Activated CD8-positive, alpha-beta memory T cell treated with anti-CD3 and anti-CD28 coated beads, Interleukin-2, amount 50 U/mL, for 4 hours (primary cell): ENCODE measurements at regions not wholly inside any gene's neighbourhood (a gene's known extent, or its start where the extent isn't known, plus 50 kb on each side); places are given as distances from the start of the nearest gene placed in this dataset.

ENCODE experiments used
- DNase-seq: peaks from one replicate; pipeline ENCODE4 v3.0.0-alpha.2; 2020

DNA sequence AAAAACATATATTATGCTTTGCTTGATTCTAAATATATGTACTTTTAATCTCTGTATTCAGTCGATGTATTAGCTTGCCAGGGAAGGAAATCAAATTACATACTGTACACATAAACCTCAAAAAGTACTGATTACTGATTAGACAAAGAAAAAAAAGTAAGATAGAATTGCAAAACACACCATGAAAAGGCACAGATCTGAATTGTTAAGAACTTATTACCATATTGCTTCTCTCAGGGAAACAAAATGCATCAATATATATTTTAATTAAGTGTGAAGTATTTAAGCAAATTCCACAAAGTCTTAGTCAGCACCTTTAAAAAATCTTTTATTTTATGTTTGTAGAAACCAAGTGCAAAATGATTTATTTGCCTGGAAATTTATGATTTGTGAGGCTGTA, 309.3 kb downstream of the RNF144A start:
- no peak for DNase-seq

DNA sequence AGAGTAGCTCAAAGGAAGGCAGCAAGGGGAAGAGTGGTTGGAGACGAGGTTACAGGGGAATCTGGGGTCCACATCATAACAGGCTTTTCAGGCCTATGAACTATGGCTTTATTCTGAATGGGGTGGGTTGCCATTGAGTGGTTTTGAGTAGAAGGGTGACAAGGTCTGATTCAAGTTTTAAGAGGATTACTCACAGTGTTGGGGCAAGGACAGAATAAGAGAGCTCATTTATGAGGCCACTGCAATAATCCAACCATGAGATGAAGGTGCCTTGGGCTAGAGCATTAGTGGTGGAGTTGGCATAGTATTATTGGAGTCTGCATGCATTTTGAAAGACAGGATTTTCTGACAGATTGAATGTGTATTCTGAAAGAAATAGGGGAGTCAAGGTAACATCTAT, 315.9 kb downstream of the RNF144A start:
- no peak for DNase-seq

DNA sequence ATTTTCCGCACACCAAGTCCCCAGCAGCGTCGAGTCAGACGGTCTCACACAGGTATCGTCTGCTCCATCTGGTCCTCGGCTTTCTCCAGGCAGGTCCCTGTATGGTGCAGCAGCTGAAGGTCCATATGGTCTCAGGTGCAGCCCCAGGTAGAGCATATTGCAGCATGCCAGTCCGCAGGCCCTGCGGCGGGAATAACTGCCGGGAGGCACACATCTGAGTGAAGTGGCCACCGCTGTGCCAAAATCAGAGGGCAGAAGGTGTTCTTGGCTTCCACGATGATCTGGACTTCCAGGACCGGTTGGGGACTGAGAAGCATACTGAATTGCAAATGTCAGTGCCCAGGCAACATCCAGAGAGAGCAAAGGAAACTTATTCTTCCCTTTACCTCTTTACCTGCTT, 320.3 kb downstream of the RNF144A start:
- no peak for DNase-seq

DNA sequence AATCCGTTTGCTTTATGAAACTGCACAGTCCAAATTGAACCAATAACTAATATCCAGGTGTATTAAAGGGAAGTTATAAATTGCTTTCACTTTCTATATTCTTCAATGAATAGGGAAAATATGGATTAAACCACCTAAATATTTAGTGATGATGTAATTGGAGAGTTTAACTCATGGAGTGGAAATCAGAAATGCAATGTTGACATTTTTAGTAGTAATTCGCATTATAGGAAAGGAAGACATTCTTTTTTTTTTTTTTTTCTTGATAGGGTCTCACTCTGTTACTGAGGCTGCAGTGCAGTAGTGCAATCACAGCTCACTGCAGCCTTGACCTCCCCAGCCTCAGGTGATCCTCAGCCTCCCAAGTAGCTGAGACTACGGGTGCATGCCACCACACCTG, 321.9 kb downstream of the RNF144A start:
- no peak for DNase-seq

DNA sequence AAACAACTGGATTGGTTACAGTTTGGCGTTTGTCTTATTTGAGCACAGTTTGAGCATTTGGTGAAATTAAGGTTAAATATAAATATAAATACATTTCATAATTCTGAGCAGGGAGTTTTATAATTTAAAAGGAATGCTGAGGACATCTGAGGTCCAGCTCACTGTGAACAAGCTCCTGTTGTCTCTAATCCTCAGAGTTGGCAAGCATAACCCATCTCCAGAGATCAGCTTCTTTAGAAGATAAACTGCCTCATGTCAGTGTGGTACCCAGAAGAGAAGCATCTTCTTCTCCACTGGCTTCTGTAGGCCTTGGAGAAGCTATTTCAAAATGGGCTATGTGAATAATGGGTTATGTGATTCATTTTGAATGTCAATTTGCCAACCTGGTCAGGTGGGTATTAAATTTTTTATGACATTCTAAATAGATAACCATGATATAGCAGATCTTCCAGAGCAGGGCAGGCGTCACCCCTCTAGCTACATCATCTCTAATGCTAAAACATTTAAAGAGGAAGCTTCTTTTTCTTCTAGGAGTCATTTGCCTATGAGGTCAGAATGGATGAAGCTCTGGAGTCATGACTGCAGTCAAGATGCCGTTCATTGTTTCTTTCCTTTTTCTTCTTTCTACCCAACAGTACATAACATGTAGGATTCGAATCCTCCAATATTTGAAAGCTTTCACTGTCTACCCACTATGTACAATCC, 324.0 kb downstream of the RNF144A start:
- DNase-seq: no peak

DNA sequence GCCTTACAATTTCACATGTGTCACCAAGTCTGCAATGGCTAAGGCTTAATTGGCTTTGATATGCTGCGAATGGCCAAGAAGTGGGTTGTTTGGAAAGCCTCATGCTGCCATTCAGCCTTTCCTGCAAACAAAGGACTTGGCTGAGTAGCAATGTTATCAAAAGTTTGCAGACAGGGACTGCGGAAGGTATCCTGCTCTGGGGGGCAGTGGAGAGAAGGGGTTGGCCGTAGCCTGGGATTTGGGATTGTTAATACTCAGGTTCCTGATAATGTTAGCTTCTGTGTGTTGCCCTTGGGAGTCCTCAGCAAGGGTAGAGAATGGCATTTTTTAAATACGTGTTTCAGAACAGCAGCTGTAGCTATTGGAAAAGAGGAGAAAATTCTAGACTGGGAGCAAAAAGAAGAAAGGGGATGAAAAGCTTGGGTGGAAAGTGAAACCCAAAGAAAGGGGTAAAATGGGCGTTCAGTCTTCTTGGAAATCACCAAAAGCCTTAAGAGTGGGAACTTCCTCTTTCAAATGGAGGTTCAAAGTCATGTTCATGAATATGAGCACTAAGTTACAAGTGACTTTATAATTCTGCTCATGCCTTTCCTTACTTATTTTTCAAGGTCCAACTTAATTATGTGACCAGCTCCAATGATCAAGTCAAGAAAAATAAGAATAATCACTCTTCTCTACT, 325.1 kb downstream of the RNF144A start:
- DNase-seq: no peak

DNA sequence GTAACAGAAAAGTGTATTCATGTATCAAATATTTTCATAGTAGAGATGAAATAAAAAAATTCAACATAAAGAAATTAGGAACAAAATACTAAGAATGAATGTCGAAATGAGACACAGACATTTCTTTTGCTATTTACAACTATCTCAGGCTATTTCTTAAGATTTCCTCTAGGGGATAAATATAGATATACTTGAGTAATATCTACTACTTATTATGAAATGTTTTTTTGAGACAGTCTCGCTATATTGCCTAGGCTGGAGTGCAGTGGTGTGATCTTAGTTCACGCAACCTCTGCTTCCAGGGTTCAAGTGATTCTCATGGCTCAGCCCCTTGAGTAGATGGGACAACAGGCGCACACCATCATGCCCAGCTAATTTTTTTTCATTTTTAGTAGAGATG, 326.1 kb downstream of the RNF144A start:
- DNase-seq: no peak

DNA sequence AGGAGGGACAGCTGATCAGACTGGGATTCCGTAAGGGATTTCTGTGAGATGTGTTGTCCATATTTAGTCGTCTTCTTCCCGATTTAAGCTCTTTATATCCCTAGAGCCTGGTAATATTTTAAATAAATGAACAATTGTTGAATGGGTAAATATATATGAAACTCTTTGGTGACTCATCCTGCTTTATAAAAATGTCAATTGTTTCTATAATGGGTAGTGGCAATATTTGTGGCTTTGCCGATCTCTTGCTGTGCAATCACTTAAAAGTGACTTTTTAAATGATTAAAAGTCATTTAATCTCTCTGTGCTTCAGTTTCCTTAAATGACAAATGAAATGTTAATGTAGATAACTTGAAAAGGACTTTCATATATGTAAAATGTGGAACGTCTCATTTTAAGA, 339.2 kb downstream of the RNF144A start:
- DNase-seq: no peak

DNA sequence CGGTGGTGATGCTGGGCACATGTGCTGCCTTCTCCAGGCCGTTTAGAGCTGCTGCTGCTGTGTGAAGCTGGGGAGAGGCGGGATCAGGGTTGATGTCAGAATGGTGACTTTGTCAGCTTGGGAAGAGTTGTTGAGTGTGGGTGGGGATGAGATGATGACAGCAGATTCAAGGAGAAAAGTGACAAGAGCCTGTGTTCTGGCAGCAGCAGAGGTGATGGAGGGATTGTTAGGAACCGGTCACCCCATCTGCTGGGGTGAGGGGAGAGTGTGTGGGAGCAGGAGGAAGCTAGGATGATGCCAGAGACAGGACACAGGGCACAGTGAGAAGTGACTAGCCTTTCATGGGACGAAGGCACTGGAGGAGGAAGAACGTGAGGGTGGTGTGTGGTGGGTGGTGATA, 345.5 kb downstream of the RNF144A start:
- no peak for DNase-seq

DNA sequence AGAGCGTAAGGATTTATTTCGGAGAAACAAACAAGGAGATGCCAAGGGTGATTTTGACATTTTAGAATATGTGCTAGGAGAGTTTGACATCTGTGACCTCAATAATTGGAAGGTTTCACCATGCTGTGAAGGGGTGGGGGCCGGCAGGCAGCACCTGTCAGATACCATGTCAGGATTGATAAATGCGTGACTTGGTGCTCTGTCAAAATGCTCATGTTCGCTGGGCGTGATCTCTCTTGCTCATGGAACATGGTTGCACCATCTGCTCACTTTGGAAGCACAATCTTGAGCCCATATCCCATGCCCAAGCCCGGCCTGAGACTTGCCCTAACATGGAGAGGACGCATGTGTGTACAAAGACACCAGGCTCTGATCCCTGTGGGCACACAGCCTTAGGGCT, 347.6 kb downstream of the RNF144A start:
- DNase-seq: no peak

DNA sequence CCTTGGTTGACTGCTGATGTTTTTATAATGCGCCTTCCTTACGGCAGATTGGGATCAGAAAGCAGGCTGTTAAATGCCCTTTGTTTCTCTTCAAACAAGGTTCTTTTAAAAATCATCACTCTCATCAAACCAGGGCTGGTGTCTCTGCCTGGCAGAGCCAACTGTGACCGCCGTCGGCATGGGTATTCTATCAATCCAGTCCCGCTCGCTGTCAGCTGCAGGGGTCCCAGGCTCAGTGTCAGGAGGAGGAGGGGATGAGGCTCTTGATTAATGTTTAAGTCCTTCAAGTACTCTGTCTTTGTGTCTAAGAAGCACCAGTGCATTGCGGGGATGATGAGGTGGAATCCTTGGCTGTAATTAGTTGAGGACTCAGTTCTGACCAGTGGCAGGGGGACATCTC, 348.1 kb downstream of the RNF144A start:
- no peak for DNase-seq

DNA sequence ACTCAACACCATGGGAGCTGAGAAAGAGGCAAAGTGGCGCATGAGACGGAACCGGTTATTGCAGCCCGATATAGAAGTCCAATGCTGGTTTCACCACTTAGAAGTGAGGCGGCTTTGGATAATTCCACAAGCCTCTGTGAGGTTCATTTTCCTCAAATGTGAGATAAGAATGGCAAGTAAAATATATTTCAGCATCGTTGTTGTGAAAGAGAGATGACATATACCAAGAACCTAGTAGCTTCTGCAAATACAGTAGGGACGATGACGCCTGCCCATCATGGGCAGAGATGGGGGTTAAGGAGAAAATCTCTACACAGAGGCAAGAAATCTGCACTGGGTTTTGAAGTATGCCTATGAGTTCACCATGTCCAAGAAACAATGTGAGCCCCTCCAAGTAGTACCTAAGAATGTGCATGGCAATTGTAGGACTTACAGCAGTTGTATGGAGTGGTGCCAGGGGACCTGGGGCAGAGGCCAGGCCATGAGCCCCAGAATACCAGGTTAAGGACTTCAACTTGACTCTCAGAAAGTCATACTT, 352.0 kb downstream of the RNF144A start:
- DNase-seq: no peak

DNA sequence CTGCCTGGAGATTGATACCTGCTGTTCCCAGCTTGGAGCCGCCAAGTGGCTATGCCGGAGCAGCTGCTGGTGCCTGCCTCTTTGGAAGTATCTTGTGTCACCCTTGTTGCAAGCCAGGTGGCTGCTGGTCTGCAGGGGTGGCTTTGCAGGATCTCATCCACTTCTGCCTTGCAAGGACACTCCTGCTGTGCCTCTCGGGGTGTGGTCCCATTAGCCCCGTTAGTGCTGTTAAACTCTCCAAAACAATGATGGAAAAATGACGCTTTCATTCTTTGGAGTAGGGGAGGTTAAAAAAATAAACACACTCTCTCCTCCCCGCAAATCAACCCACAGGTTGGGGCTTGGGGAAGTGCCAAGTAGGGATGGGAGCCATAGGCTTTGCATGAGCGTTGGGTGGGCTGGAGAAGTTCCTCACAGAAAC, 352.8 kb downstream of the RNF144A start:
- no peak for DNase-seq

DNA sequence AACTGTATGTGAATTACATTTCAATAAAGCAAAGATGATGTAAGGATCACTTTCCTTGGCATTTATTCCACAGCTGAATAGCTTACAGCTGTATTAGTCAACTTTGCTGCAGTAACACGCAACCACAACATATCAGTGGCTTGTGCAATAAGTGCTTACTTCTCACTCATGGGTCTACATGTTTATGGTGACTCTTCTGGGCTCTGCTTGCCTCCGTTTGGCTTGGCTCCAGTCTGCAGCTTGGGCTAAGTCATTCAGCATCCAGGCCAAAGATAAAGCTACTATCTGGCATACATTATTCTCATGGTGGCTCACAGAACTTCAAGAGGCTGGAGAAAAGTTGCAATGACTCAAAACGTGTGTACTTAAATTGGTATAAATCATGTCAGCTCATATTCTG, 355.0 kb downstream of the RNF144A start:
- DNase-seq: no peak

DNA sequence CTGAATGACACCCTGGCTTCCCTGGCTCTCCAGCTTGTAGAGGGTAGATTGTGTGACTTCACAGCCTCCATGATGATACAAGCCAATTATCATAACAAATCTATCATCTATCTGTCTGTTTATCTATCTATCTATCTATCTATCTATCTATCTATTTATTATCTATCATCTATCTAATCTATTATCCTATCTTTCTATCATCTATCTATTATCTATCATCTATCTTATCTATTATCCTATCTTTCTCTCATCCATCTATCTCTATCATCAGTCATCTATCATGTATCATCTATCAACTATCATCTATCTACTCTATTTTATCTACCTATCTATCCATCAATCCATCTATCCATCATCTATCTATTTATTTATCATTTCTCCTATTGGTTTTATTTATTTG, 361.8 kb downstream of the RNF144A start:
- DNase-seq: no peak

DNA sequence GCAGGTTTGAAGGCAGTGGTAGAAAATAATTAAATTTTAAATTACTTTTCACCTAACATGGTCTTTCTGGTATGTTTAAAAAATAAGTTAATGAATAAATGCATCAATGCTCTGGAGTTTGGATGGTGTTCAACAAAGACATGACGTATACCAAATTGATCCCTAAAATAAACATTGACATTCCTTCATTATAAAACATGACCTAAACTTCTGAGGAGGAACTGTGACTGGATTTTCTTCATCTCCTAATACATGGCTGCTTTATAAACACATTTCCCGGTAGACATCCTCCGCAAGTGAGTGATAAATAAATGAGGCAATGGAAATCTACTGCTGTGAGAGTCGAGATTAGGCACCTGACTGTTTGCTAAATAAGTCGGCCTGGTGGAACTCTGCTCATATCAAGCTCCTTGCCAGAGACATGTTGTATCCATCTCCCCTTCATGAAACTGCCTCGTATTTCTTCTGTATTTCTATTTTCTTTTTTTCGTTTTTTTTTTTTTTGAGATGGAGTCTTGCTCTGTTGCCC, 362.3 kb downstream of the RNF144A start:
- DNase-seq: no peak

DNA sequence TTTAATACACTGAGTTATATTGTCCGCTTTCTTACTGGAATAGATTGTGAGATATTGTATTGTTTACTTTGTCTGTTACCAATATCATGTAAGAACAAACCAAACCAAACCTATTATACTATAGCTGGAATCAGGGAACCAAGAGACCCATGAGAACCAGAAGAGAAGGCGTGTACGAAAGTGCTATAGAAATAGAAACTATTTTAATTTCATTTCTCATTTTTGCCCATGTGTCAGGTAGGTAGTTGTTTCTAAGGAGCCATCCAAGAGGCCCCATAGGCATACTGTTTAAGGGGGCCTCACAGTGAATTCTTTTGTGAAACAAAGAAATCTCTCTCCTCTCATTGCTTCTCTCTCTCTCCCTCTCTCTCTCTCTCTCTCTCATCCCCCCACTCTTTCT, 363.6 kb downstream of the RNF144A start:
- DNase-seq: no peak

DNA sequence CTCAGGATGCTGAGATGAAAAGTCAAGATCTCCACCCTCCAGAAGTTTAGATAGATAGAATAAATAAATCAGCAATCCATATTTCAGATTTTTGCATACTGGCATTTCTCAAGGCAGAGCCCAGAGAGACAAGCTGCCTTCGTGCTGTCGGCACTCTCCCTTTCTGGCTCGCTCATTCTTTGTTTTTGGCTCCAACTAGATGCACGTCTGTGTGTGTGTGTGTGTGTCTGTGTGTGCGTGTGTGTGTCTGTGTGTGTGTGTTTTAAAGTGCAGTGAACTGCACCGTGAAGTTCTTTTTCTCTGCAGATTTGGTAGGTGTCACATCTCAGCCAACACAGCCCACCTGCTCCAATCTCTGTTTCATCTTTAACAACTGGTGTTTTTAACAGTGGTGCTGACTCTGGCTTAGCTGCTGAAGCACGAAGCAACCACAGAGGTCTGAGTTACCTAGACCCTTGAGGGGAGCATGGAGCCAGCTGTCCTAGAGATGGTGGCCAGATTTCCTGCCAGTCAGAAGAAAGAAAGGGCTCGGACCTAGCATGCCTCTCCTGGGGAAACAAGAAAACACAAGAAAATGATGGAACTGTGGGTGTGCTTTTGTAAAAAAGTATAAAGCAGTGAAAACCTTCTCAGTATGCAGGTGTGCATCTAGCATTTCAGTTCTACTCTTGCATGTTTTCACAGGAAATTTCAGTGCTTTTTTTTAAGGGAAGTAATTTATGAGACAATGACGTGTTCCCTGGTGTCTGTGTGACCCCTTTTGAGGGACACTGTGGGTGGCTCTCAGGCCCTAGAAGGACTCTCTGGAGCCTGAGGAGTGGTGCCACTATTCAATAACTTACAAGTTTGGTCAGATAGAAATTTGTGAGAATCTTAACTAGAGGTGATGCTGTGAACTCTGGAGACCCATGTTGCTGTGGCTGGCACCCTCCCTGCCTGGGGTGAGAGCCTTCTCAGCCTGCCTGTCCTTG, 364.3 kb downstream of the RNF144A start:
- DNase-seq: no peak

DNA sequence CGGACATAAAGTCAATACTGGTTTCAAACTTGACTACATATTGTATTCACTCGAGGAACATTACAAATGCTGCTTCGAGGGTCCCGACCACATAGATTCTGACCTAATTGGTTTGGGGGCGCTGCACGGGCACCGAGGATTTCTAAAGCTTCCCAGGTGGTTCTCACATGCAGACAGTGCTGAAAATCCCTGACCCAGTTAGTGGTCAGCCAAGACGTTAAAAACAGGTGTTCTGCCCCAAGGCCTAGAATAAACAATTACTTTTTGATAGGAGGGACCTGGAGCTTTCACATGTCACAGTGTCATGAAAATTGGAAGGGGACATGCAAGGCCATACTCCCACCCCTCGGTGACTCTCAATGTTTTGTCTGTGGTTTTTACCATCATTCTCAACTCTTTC, 368.9 kb downstream of the RNF144A start:
- no peak for DNase-seq

DNA sequence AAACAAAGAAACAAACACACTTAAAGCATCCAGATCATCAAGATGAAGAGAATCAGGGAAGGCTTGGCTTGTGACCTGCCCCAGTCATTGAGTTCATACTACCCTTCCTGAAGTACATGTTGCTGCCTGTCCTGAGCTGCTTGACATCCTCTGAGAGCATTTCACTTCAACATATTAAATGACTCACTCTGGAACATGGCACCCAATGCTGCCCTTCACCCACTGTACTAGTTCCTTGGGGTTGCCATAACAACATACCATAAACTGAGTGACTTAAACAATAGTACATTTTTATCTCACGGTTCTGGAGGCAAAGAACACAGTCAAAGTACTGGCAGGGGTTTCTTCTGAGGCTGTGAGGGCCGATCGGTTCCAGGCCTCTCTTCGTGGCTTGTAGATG, 371.3 kb downstream of the RNF144A start:
- no peak for DNase-seq

DNA sequence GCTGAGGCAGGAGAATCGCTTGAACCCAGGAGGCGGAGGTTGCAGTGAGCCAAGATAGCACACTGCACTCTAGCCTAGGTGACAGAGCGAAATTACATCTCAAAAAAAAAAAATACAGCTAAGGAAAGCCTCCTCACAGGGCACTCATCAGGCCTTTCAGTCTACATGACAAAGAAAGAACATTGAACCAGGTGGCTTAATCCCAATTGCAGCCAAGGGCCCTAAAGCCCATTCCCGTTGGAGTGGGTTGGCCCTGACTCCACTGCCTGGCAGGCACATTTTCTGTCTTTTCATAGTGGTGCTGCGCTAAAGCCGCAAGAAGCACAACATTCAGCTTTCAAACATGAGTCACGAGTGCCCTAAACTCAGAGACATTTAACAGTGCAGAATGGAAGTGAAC, 372.5 kb downstream of the RNF144A start:
- DNase-seq: no peak

DNA sequence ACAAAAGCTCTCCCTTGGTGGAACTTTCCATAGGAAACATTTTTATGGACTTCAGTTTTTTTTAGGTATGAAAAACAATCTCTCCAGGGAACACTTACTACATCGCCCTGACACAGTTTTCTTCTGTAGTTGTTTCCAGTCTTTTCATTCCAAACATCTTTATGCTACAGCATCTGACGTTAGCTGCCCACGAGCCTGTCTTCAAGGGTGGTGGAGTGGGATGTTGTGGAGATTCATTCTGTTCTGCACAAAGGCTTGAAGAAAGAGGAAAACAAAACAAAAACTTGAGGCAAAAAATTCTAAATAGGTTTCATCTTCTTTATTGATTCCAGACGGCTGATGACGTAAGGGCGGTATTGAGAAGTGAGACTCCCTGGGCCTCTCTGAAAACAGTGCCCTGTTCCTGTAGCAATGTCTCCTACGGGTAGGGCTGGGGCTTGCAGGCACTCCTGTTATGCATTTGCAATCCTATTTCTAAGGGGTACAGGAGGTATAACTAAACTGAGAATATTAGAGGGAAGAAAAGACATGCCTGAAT, 375.0 kb downstream of the RNF144A start:
- no peak for DNase-seq

DNA sequence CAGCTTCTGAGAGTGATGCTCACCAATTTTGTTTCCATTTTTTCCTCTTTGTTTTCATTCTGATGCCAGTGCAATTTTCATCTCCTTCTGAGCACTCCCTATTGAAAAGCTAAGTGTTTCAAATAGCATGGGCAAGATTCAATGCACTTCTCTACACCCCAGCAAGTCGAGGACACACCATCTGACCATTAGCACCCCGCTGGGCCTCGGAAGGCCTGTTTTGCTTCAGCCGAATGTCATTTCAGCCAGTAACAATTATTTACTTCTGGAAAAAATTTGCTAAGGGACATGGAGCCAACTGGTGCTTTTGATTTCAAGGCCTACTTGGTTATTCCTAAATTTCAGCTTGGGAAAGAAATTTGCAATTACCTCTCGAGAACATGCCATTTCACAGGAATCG, 392.4 kb downstream of the RNF144A start:
- DNase-seq: no peak
